Prostate gland (tissue), 2 donors: ENCODE measurements at regions not wholly inside any gene's neighbourhood (a gene's known extent, or its start where the extent isn't known, plus 50 kb on each side); places are given as distances from the start of the nearest gene placed in this dataset.

Source experiments
- CTCF ChIP-seq, 4 experiments: fragments of 200-600 bp in 2 of 4; fragments of 450-650 bp in 2 of 4; sonication (generic) in 2 of 4; IDR thresholded peaks; 1 replicate in 3 of 4; 2 replicates in 1 of 4; pipeline ENCODE4 v1.5.1; 2016 to 2019; ENCODE audit warnings: antibody characterized with exemption in 4 of 4, mild to moderate bottlenecking in 2 of 4, moderate library complexity in 2 of 4
- POLR2A ChIP-seq: fragments of 450-650 bp; IDR thresholded peaks from one replicate; pipeline ENCODE4 v1.6.1; 2016; ENCODE audit warnings: antibody characterized with exemption, mild to moderate bottlenecking
- POLR2AphosphoS5 ChIP-seq: sonication (generic); formaldehyde crosslinking; IDR thresholded peaks from one replicate; pipeline ENCODE4 v1.6.1; 2017; ENCODE audit warnings: antibody characterized with exemption

- TF ChIP-seq CTCF (IDR thresholded peaks at IDR 0.05) (no peak), POLR2AphosphoS5 (no peak), POLR2A (no peak)
These were observed 322.6 kb downstream of the MEX3B start for GRCh38 chr15:81723113-81723651.
